Fibroblast of lung (primary cell): ENCODE measurements at regions not wholly inside any gene's neighbourhood (a gene's known extent, or its start where the extent isn't known, plus 50 kb on each side); places are given as distances from the start of the nearest gene placed in this dataset.

Source experiments
- DNase-seq, 2 donors: peaks; one replicate each; pipeline versions ENCODE4 v3.0.0 to v3.0.0-alpha.2; 2010; ENCODE audit warnings: low read depth in 2 of 2
- H2AFZ ChIP-seq: 2 replicates; pipeline ENCODE4 v1.5.1; 2012; ENCODE audit warnings: low read length, control low read depth, inconsistent platforms
- H3K27ac ChIP-seq: 2 replicates; pipeline ENCODE4 v1.5.1; 2011; ENCODE audit warnings: low read length, control low read depth; ENCODE audit not compliant: insufficient read depth
- H3K27me3 ChIP-seq: 2 replicates; pipeline ENCODE4 v1.5.1; 2011; ENCODE audit warnings: mild to moderate bottlenecking, low read length; ENCODE audit not compliant: control insufficient read depth, insufficient read depth
- H3K36me3 ChIP-seq: 2 replicates; pipeline ENCODE4 v1.5.1; 2011; ENCODE audit warnings: low read length; ENCODE audit not compliant: control insufficient read depth, insufficient read depth
- H3K4me1 ChIP-seq: 2 replicates; pipeline ENCODE4 v1.5.1; 2011; ENCODE audit warnings: low read length; ENCODE audit not compliant: control insufficient read depth, insufficient read depth; ENCODE audit errors: extremely low read depth
- H3K4me2 ChIP-seq: 2 replicates; pipeline ENCODE4 v1.5.1; 2011; ENCODE audit warnings: low read length, control low read depth; ENCODE audit not compliant: insufficient read depth; ENCODE audit errors: extremely low read depth
- H3K4me3 ChIP-seq, 4 experiments: fragments of 200-600 bp in 1 of 4; sonication (generic) in 1 of 4; replicated peaks in 1 of 4; 2 replicates each; pipeline ENCODE4 v1.5.1; 2011 to 2016; ENCODE audit warnings: low read length in 4 of 4, low read depth in 3 of 4, mild to moderate bottlenecking in 3 of 4, control low read depth in 2 of 4, inconsistent platforms in 1 of 4, mixed read lengths in 1 of 4; ENCODE audit not compliant: insufficient read depth in 1 of 4; ENCODE audit errors: control extremely low read depth in 1 of 4
- H3K79me2 ChIP-seq: 2 replicates; pipeline ENCODE4 v1.5.1; 2012; ENCODE audit warnings: mild to moderate bottlenecking, low read length, inconsistent platforms; ENCODE audit not compliant: control insufficient read depth, insufficient read depth
- H3K9ac ChIP-seq: 2 replicates; pipeline ENCODE4 v1.5.1; 2011; ENCODE audit warnings: mild to moderate bottlenecking, low read length, control low read depth; ENCODE audit not compliant: insufficient read depth
- H3K9me3 ChIP-seq: 2 replicates; pipeline ENCODE4 v1.5.1; 2012; ENCODE audit warnings: low read depth, low read length; ENCODE audit not compliant: control insufficient read depth, insufficient read depth
- H4K20me1 ChIP-seq: 2 replicates; pipeline ENCODE4 v1.5.1; 2011; ENCODE audit warnings: low read length; ENCODE audit not compliant: control insufficient read depth, insufficient read depth; ENCODE audit errors: extremely low read depth
- CTCF ChIP-seq, 2 donors: IDR thresholded peaks in 1 of 2; conservative IDR thresholded peaks in 1 of 2; 1 replicate in 1 of 2; 2 replicates in 1 of 2; pipeline ENCODE4 v1.5.1; 2011 to 2012; ENCODE audit warnings: low read length in 2 of 2, control low read depth in 1 of 2, inconsistent platforms in 1 of 2, low read depth in 1 of 2, mild to moderate bottlenecking in 1 of 2
- EZH2 ChIP-seq: IDR thresholded peaks from 2 replicates; pipeline ENCODE4 v1.5.1; 2012; ENCODE audit warnings: low read length, control low read depth, mild to moderate bottlenecking; ENCODE audit errors: missing control alignments

- no peak overlapping the region for H3K4me3 ChIP-seq
- no peak overlapping the region for H3K27ac ChIP-seq
- H3K9me3 ChIP-seq: no peaks in the 10 kb centered on the region
- H3K4me1 ChIP-seq: no peaks in the 10 kb centered on the region
- H3K79me2 ChIP-seq: no peaks in the 10 kb centered on the region
- H3K4me2 ChIP-seq: no peak overlapping the region
- no peaks in the 10 kb centered on the region for H3K36me3 ChIP-seq
- TF ChIP-seq EZH2: no peak
- no peak for TF ChIP-seq CTCF (conservative IDR thresholded peaks at IDR 0.05 in 1 of 2, IDR thresholded peaks at IDR 0.05 in 1 of 2; ENCODE audit: low read depth in 1 of 2, low read length in 2 of 2)
- DNase-seq: peak in 1 of 2 donors; percentile 41
- no peaks in the 10 kb centered on the region for H4K20me1 ChIP-seq
- H3K9ac ChIP-seq: no peak overlapping the region
- H3K27me3 ChIP-seq: no peaks in the 10 kb centered on the region
- H2AFZ ChIP-seq: no peak overlapping the region
These were observed 137.9 kb downstream of the TMEM38B start for GRCh38 chr9:105832096-105832710.

GRCh38 chr9:105833271-105833975, 139.1 kb downstream of the TMEM38B start:
- H3K9me3 ChIP-seq: no peaks in the 10 kb centered on the region
- H3K4me1 ChIP-seq: no peaks in the 10 kb centered on the region
- DNase-seq: peak in 1 of 2 donors; percentile 19
- no peaks in the 10 kb centered on the region for H3K36me3 ChIP-seq
- no peak overlapping the region for H3K27ac ChIP-seq
- no peaks in the 10 kb centered on the region for H3K27me3 ChIP-seq
- H3K9ac ChIP-seq: no peak overlapping the region
- no peak for TF ChIP-seq EZH2
- TF ChIP-seq CTCF (conservative IDR thresholded peaks at IDR 0.05 in 1 of 2, IDR thresholded peaks at IDR 0.05 in 1 of 2; ENCODE audit: low read depth in 1 of 2, low read length in 2 of 2): no peak
- no peaks in the 10 kb centered on the region for H4K20me1 ChIP-seq
- no peak overlapping the region for H2AFZ ChIP-seq
- no peak overlapping the region for H3K4me3 ChIP-seq
- H3K4me2 ChIP-seq: no peak overlapping the region
- no peaks in the 10 kb centered on the region for H3K79me2 ChIP-seq

- Histone ChIP-seq H3K4me2 (no peak overlapping the region), H3K9me3 (no peaks in the 10 kb centered on the region), H3K27ac (no peak overlapping the region)
These were observed 140.1 kb downstream of the TMEM38B start for GRCh38 chr9:105834404-105834803.

More at GRCh38 chr9:105834404-105834803, 140.1 kb downstream of the TMEM38B start:
- no peaks in the 10 kb centered on the region for H3K79me2 ChIP-seq
- H3K9ac ChIP-seq: no peak overlapping the region
- H3K4me3 ChIP-seq: no peak overlapping the region
- no peak for TF ChIP-seq EZH2
- TF ChIP-seq CTCF (conservative IDR thresholded peaks at IDR 0.05 in 1 of 2, IDR thresholded peaks at IDR 0.05 in 1 of 2; ENCODE audit: low read depth in 1 of 2, low read length in 2 of 2): no peak
- H3K4me1 ChIP-seq: no peaks in the 10 kb centered on the region
- no peak overlapping the region for H2AFZ ChIP-seq
- DNase-seq: no peak
- H3K27me3 ChIP-seq: no peaks in the 10 kb centered on the region
- no peaks in the 10 kb centered on the region for H4K20me1 ChIP-seq
- no peaks in the 10 kb centered on the region for H3K36me3 ChIP-seq
